Testis (tissue), 2 donors: ENCODE measurements at regions not wholly inside any gene's neighbourhood (a gene's known extent, or its start where the extent isn't known, plus 50 kb on each side); places are given as distances from the start of the nearest gene placed in this dataset.

Experiments
- DNase-seq: peaks from one replicate; pipeline ENCODE4 v3.0.0-alpha.2; 2019
- H3K27ac ChIP-seq, 2 donors: fragments of 200-600 bp; sonication (generic); one replicate each; pipeline ENCODE4 v1.5.1; 2019
- H3K27me3 ChIP-seq: fragments of 200-600 bp; sonication (generic); one replicate; pipeline ENCODE4 v1.5.1; 2019
- H3K36me3 ChIP-seq: fragments of 200-600 bp; sonication (generic); one replicate; pipeline ENCODE4 v1.5.1; 2017; ENCODE audit warnings: low read depth; ENCODE audit errors: missing control alignments
- H3K4me1 ChIP-seq: fragments of 200-600 bp; sonication (generic); one replicate; pipeline ENCODE4 v1.5.1; 2019
- H3K4me3 ChIP-seq, 2 donors: fragments of 200-600 bp; sonication (generic); one replicate each; pipeline ENCODE4 v1.5.1; 2017 to 2019
- H3K9me3 ChIP-seq: fragments of 200-600 bp; sonication (generic); one replicate; pipeline ENCODE4 v1.5.1; 2017
- POLR2A ChIP-seq: fragments of 450-650 bp; IDR thresholded peaks from one replicate; pipeline ENCODE4 v1.6.1; 2017; ENCODE audit warnings: antibody characterized with exemption, mild to moderate bottlenecking, moderate library complexity
- WGBS, 2 donors: methylation state at CpG; one replicate each; pipeline ENCODE4 v1.1.5; 2018; 5-methylcytosine and 5-hydroxymethylcytosine counted together
- intact Hi-C: fragments of 100-400 bp; cut with DNase I; formaldehyde crosslinking; loops from one replicate; pipeline ENCODE4 v1.15.1; 2023; ENCODE audit warnings: low total_unique reads
- TF ChIP-seq, protein P1 (sequence below), 3 experiments: fragments of 450-650 bp in 2 of 3; fragments of 200-600 bp in 1 of 3; sonication (generic) in 1 of 3; IDR thresholded peaks; one replicate each; pipeline ENCODE4 v1.5.1; 2016 to 2019; ENCODE audit warnings: antibody characterized with exemption in 3 of 3, mild to moderate bottlenecking in 2 of 3, moderate library complexity in 1 of 3

- no peak overlapping the region for H3K27ac ChIP-seq
- TF ChIP-seq, protein P1, sequence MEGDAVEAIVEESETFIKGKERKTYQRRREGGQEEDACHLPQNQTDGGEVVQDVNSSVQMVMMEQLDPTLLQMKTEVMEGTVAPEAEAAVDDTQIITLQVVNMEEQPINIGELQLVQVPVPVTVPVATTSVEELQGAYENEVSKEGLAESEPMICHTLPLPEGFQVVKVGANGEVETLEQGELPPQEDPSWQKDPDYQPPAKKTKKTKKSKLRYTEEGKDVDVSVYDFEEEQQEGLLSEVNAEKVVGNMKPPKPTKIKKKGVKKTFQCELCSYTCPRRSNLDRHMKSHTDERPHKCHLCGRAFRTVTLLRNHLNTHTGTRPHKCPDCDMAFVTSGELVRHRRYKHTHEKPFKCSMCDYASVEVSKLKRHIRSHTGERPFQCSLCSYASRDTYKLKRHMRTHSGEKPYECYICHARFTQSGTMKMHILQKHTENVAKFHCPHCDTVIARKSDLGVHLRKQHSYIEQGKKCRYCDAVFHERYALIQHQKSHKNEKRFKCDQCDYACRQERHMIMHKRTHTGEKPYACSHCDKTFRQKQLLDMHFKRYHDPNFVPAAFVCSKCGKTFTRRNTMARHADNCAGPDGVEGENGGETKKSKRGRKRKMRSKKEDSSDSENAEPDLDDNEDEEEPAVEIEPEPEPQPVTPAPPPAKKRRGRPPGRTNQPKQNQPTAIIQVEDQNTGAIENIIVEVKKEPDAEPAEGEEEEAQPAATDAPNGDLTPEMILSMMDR (IDR thresholded peaks at IDR 0.05) = no peak
- TF ChIP-seq POLR2A = no peak
- H3K36me3 ChIP-seq = no peaks in the 10 kb centered on the region
- H3K4me3 ChIP-seq = no peak overlapping the region
- no peak for DNase-seq
- no peaks in the 10 kb centered on the region for H3K9me3 ChIP-seq
- WGBS, 2 donors = 71 to 72% methylated on average over 5 of the region's 5 CpGs
- H3K4me1 ChIP-seq = no peaks in the 10 kb centered on the region
- H3K27me3 ChIP-seq = no peaks in the 10 kb centered on the region
- intact Hi-C loops = no loop called here
These were observed 440.1 kb downstream of the CBLN4 start for GRCh38 chr20:55565096-55565773.

DNA sequence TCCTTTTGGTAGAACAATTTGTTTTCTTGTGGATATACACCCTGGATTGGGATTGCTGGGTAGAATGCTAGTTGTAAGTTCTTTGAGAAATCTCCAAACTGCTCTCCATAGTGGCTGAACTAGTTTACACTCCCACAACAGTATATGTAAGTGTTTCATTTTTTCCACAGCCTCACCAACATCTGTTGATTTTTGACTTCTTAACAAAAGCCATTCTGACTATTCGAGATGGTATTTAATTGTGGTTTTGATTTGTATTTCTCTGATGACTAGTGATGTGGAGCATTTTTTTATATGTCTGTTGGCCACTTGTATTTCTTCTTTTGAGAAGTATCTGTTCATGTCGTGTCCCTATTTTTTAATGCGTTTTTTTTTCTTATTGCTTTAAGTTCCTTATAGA is 444.1 kb downstream of the CBLN4 start:
- no peak for TF ChIP-seq POLR2A
- TF ChIP-seq, protein P1 (IDR thresholded peaks at IDR 0.05) = no peak
- intact Hi-C loops = no loop called here
- no peaks in the 10 kb centered on the region for H3K36me3 ChIP-seq
- no peak overlapping the region for H3K27ac ChIP-seq
- no peaks in the 10 kb centered on the region for H3K4me1 ChIP-seq
- H3K4me3 ChIP-seq = no peak overlapping the region
- H3K9me3 ChIP-seq = no peaks in the 10 kb centered on the region
- 71 to 73% methylated on average over 3 of the region's 3 CpGs for WGBS, 2 donors
- H3K27me3 ChIP-seq = no peaks in the 10 kb centered on the region
- DNase-seq = no peak

GRCh38 chr20:55557191-55557590 is 448.1 kb downstream of the CBLN4 start:
- H3K4me3 ChIP-seq = no peak overlapping the region
- intact Hi-C loops = no loop called here
- no peak for TF ChIP-seq POLR2A
- TF ChIP-seq, protein P1 (IDR thresholded peaks at IDR 0.05) = no peak
- WGBS, 2 donors = 47 to 60% methylated on average over 2 of the region's 2 CpGs
- no peak for DNase-seq
- no peaks in the 10 kb centered on the region for H3K27me3 ChIP-seq
- H3K4me1 ChIP-seq = no peaks in the 10 kb centered on the region
- H3K27ac ChIP-seq = no peak overlapping the region
- H3K36me3 ChIP-seq = no peaks in the 10 kb centered on the region
- H3K9me3 ChIP-seq = no peaks in the 10 kb centered on the region

- no peak for DNase-seq
- intact Hi-C loops = no loop called here
- no peaks in the 10 kb centered on the region for H3K27me3 ChIP-seq
- H3K36me3 ChIP-seq = no peaks in the 10 kb centered on the region
- H3K9me3 ChIP-seq = no peaks in the 10 kb centered on the region
- H3K4me3 ChIP-seq = no peak overlapping the region
- TF ChIP-seq POLR2A = no peak
- TF ChIP-seq, protein P1 (IDR thresholded peaks at IDR 0.05) = no peak
- 38 to 41% methylated on average over 5 of the region's 5 CpGs for WGBS, 2 donors
- no peaks in the 10 kb centered on the region for H3K4me1 ChIP-seq
- H3K27ac ChIP-seq = no peak overlapping the region
These were observed 450.2 kb downstream of the CBLN4 start for GRCh38 chr20:55555075-55555650.

- TF ChIP-seq POLR2A = no peak
- TF ChIP-seq, protein P1 (IDR thresholded peaks at IDR 0.05) = no peak
- Histone ChIP-seq H3K4me3 (no peak overlapping the region), H3K9me3 (no peaks in the 10 kb centered on the region), H3K4me1 (no peaks in the 10 kb centered on the region), H3K27ac (no peak overlapping the region), H3K27me3 (no peaks in the 10 kb centered on the region), H3K36me3 (no peaks in the 10 kb centered on the region)
- no peak for DNase-seq
- intact Hi-C loops = no loop called here
- WGBS, 2 donors = 77 to 85% methylated on average over 4 of the region's 4 CpGs
These were observed 460.7 kb downstream of the CBLN4 start for GRCh38 chr20:55544638-55545037.
